Astrocyte of the spinal cord (primary cell): ENCODE measurements at regions not wholly inside any gene's neighbourhood (a gene's known extent, or its start where the extent isn't known, plus 50 kb on each side); places are given as distances from the start of the nearest gene placed in this dataset.
"Not testable (repeated sequence)": the region's sequence is repeated elsewhere in the genome, so short reads cannot be mapped to it uniquely, and the experiment has no call there.

ENCODE experiments used
- DNase-seq: peaks from one replicate; pipeline ENCODE4 v3.0.0; 2011; ENCODE audit warnings: low read depth, low spot score
- H3K4me3 ChIP-seq: 2 replicates; pipeline ENCODE4 v1.5.1; 2011; ENCODE audit warnings: low read depth, mild to moderate bottlenecking, low read length, moderate library complexity
- CTCF ChIP-seq: IDR thresholded peaks from 2 replicates; pipeline ENCODE4 v1.5.1; 2012; ENCODE audit warnings: low read depth, mild to moderate bottlenecking, low read length, inconsistent platforms
- in situ Hi-C: cut with HindIII; loops from 2 replicates; pipeline ENCODE4 v1.10.0; 2017; ENCODE audit warnings: low sequenced_read_pairs

GRCh38 chr7:119964788-119965542, 308.0 kb upstream of the KCND2 start:
- peak; percentile 46 for DNase-seq
- in situ Hi-C loops: no loop called here
- no peak for TF ChIP-seq CTCF
- H3K4me3 ChIP-seq: no peak overlapping the region

- no peak for TF ChIP-seq CTCF
- DNase-seq: no peak
- in situ Hi-C loops: no loop called here
- no peak overlapping the region for H3K4me3 ChIP-seq
These were observed 305.8 kb upstream of the KCND2 start for GRCh38 chr7:119967221-119967620.

GRCh38 chr7:119968411-119968810, 304.6 kb upstream of the KCND2 start:
- in situ Hi-C loops, DNase-seq, H3K4me3 ChIP-seq: not testable (repeated sequence)

- no peak for TF ChIP-seq CTCF
- in situ Hi-C loops: no loop called here
- DNase-seq: no peak
These were observed 303.9 kb upstream of the KCND2 start for GRCh38 chr7:119969054-119969453.

GRCh38 chr7:119969763-119970162, 303.2 kb upstream of the KCND2 start:
- DNase-seq: no peak
- in situ Hi-C loops: no loop called here
- H3K4me3 ChIP-seq: no peak overlapping the region
- TF ChIP-seq CTCF: no peak

More at GRCh38 chr7:119969054-119969453, 303.9 kb upstream of the KCND2 start:
- H3K4me3 ChIP-seq: no peak overlapping the region

- no peak for DNase-seq
- in situ Hi-C loops: no loop called here
- H3K4me3 ChIP-seq: no peak overlapping the region
- TF ChIP-seq CTCF: no peak
These were observed 298.0 kb upstream of the KCND2 start for GRCh38 chr7:119974972-119975371.

- no peak for DNase-seq
- H3K4me3 ChIP-seq: no peak overlapping the region
- in situ Hi-C loops: no loop called here
- no peak for TF ChIP-seq CTCF
These were observed 290.1 kb upstream of the KCND2 start for GRCh38 chr7:119982884-119983283.
